ENCODE measurements at regions not wholly inside any gene's neighbourhood (a gene's known extent, or its start where the extent isn't known, plus 50 kb on each side); places are given as distances from the start of the nearest gene placed in this dataset.

DNA sequence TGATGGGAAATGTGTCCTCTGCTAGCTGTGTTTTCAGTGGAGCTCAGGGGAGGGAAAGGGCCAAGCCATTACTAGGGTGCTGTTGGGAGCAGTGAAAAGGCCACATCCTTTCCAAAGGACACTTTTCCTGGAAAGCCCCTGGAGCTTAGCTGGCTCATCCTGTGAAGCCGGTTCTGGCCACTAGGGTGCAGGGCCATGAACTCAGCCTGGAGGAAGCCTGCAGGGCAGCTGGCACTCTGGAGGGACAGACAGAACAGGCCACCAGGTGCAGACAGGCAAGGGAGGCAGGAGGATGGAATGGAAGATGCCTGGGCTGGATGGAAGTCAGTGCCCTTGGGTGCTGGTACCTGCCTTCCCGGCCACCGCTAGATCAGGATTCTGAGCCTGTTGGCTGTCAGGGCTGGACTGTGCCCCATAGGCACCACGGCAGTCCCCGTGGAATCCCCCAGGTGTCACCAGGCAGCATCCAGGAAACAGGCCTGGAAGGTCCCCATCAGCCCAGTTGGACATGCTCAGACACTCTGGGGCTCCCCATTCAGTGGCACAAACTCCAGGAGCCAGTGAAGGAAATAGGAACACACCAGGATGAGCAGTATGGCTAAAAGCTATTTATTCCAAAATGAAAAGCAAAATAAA is 76.2 kb upstream of the C2CD4B start:
- TF ChIP-seq EZH2 (IDR thresholded peaks at IDR 0.05; ENCODE audit: insufficient read depth, low read length): no peak
- TF ChIP-seq, protein P1, sequence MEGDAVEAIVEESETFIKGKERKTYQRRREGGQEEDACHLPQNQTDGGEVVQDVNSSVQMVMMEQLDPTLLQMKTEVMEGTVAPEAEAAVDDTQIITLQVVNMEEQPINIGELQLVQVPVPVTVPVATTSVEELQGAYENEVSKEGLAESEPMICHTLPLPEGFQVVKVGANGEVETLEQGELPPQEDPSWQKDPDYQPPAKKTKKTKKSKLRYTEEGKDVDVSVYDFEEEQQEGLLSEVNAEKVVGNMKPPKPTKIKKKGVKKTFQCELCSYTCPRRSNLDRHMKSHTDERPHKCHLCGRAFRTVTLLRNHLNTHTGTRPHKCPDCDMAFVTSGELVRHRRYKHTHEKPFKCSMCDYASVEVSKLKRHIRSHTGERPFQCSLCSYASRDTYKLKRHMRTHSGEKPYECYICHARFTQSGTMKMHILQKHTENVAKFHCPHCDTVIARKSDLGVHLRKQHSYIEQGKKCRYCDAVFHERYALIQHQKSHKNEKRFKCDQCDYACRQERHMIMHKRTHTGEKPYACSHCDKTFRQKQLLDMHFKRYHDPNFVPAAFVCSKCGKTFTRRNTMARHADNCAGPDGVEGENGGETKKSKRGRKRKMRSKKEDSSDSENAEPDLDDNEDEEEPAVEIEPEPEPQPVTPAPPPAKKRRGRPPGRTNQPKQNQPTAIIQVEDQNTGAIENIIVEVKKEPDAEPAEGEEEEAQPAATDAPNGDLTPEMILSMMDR (IDR thresholded peaks at IDR 0.05; ENCODE audit: insufficient read depth, low read depth, low read length): peak; percentile 2
- Histone ChIP-seq H4K20me1 (ENCODE audit: insufficient read depth, low read length) (no peaks in the 10 kb centered on the region), H3K79me2 (ENCODE audit: insufficient read depth, low read length) (no peaks in the 10 kb centered on the region), H3K9me3 (ENCODE audit: insufficient read depth, low read depth, low read length) (no peaks in the 10 kb centered on the region), H3K4me1 (ENCODE audit: insufficient read depth, low read length) (no peaks in the 10 kb centered on the region), H3K4me2 (ENCODE audit: low read length) (no peak overlapping the region), H3K27me3 (ENCODE audit: insufficient read depth, low read length) (no peaks in the 10 kb centered on the region), H2AFZ (ENCODE audit: low read depth, low read length) (no peak overlapping the region), H3K27ac (ENCODE audit: low read depth, low read length) (no peak overlapping the region), H3K4me3 (ENCODE audit: insufficient read depth, low read depth, low read length) (no peak overlapping the region), H3K9ac (ENCODE audit: low read length) (no peak overlapping the region), H3K36me3 (ENCODE audit: insufficient read depth, low read length) (no peaks in the 10 kb centered on the region)
- H3K4me3 Mint-ChIP-seq (ENCODE audit: unreplicated experiment): no peak overlapping the region
- peaks cover 27% of the 10 kb centered on the region for H3K27me3 Mint-ChIP-seq (ENCODE audit: low read depth, unreplicated experiment)
- no peaks in the 10 kb centered on the region for H3K4me1 Mint-ChIP-seq (ENCODE audit: low read depth, unreplicated experiment)
- H3K9me3 Mint-ChIP-seq (ENCODE audit: unreplicated experiment): peaks cover 2% of the 10 kb centered on the region
- FAIRE-seq (no peak), DNase-seq (ENCODE audit: low read depth) (no peak)
- no peak overlapping the region for H3K27ac Mint-ChIP-seq (ENCODE audit: unreplicated experiment)
- no peaks in the 10 kb centered on the region for H3K36me3 Mint-ChIP-seq (ENCODE audit: low read depth, unreplicated experiment)

GRCh38 chr15:62242999-62243398 is 77.9 kb upstream of the C2CD4B start:
- Histone ChIP-seq H3K4me3 (ENCODE audit: insufficient read depth, low read depth, low read length) (no peak overlapping the region), H4K20me1 (ENCODE audit: insufficient read depth, low read length) (no peaks in the 10 kb centered on the region), H3K4me1 (ENCODE audit: insufficient read depth, low read length) (no peaks in the 10 kb centered on the region), H3K79me2 (ENCODE audit: insufficient read depth, low read length) (no peaks in the 10 kb centered on the region), H2AFZ (ENCODE audit: low read depth, low read length) (no peak overlapping the region), H3K36me3 (ENCODE audit: insufficient read depth, low read length) (no peaks in the 10 kb centered on the region), H3K27ac (ENCODE audit: low read depth, low read length) (no peak overlapping the region), H3K9me3 (ENCODE audit: insufficient read depth, low read depth, low read length) (no peaks in the 10 kb centered on the region), H3K4me2 (ENCODE audit: low read length) (no peak overlapping the region), H3K9ac (ENCODE audit: low read length) (no peak overlapping the region), H3K27me3 (ENCODE audit: insufficient read depth, low read length) (no peaks in the 10 kb centered on the region)
- Mint-ChIP-seq H3K4me1 (ENCODE audit: low read depth, unreplicated experiment) (no peaks in the 10 kb centered on the region), H3K27me3 (ENCODE audit: low read depth, unreplicated experiment) (peaks cover 38% of the 10 kb centered on the region), H3K9me3 (ENCODE audit: unreplicated experiment) (peaks cover 8% of the 10 kb centered on the region), H3K27ac (ENCODE audit: unreplicated experiment) (no peak overlapping the region), H3K4me3 (ENCODE audit: unreplicated experiment) (no peak overlapping the region), H3K36me3 (ENCODE audit: low read depth, unreplicated experiment) (no peaks in the 10 kb centered on the region)
- no peak for FAIRE-seq
- DNase-seq (ENCODE audit: low read depth): no peak
- TF ChIP-seq EZH2 (IDR thresholded peaks at IDR 0.05; ENCODE audit: insufficient read depth, low read length): no peak
- TF ChIP-seq, protein P1 (IDR thresholded peaks at IDR 0.05; ENCODE audit: insufficient read depth, low read depth, low read length): no peak

GRCh38 chr15:62244762-62245161 is 79.7 kb upstream of the C2CD4B start:
- no peak for DNase-seq (ENCODE audit: low read depth)
- H3K79me2 ChIP-seq (ENCODE audit: insufficient read depth, low read length): no peaks in the 10 kb centered on the region
- peaks cover 43% of the 10 kb centered on the region for H3K27me3 Mint-ChIP-seq (ENCODE audit: low read depth, unreplicated experiment)
- no peaks in the 10 kb centered on the region for H3K36me3 ChIP-seq (ENCODE audit: insufficient read depth, low read length)
- no peaks in the 10 kb centered on the region for H3K27me3 ChIP-seq (ENCODE audit: insufficient read depth, low read length)
- no peak overlapping the region for H3K9ac ChIP-seq (ENCODE audit: low read length)
- no peaks in the 10 kb centered on the region for H3K4me1 ChIP-seq (ENCODE audit: insufficient read depth, low read length)
- no peaks in the 10 kb centered on the region for H4K20me1 ChIP-seq (ENCODE audit: insufficient read depth, low read length)
- H3K4me1 Mint-ChIP-seq (ENCODE audit: low read depth, unreplicated experiment): peaks cover 4% of the 10 kb centered on the region
- no peak overlapping the region for H3K27ac Mint-ChIP-seq (ENCODE audit: unreplicated experiment)
- no peak overlapping the region for H3K4me3 ChIP-seq (ENCODE audit: insufficient read depth, low read depth, low read length)
- TF ChIP-seq, protein P1 (IDR thresholded peaks at IDR 0.05; ENCODE audit: insufficient read depth, low read depth, low read length): no peak
- no peak for TF ChIP-seq EZH2 (IDR thresholded peaks at IDR 0.05; ENCODE audit: insufficient read depth, low read length)
- H3K4me3 Mint-ChIP-seq (ENCODE audit: unreplicated experiment): no peak overlapping the region
- no peaks in the 10 kb centered on the region for H3K36me3 Mint-ChIP-seq (ENCODE audit: low read depth, unreplicated experiment)
- H3K4me2 ChIP-seq (ENCODE audit: low read length): no peak overlapping the region
- H2AFZ ChIP-seq (ENCODE audit: low read depth, low read length): no peak overlapping the region
- H3K9me3 Mint-ChIP-seq (ENCODE audit: unreplicated experiment): peaks cover 10% of the 10 kb centered on the region
- H3K27ac ChIP-seq (ENCODE audit: low read depth, low read length): no peak overlapping the region
- no peaks in the 10 kb centered on the region for H3K9me3 ChIP-seq (ENCODE audit: insufficient read depth, low read depth, low read length)
- no peak for FAIRE-seq
